ENCODE measurements at regions not wholly inside any gene's neighbourhood (a gene's known extent, or its start where the extent isn't known, plus 50 kb on each side); places are given as distances from the start of the nearest gene placed in this dataset.
A peak's percentile ranks its signal among the peaks of the same experiment; 100 is the strongest.

DNA sequence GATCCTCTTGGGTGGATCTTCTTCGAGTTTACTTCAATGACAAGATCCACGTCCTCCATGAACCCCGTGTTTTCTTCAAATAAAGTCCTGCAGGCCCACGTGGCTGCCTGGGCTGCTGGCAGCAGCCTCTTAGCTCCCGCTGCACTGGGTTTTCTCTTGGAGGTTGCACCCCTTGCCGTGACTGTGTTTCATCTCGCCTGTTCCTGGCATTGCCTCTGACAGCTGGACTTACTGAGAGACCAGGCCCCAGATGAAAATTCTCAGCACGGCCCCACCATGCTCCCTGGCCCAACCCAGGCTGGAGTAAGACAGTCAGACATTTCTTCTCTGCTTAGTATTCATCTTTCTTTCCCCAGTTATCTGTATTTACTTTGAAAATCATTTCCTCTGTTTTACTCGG is 274.8 kb upstream of the RUNX1 start:
- no peak for DNase-seq

DNA sequence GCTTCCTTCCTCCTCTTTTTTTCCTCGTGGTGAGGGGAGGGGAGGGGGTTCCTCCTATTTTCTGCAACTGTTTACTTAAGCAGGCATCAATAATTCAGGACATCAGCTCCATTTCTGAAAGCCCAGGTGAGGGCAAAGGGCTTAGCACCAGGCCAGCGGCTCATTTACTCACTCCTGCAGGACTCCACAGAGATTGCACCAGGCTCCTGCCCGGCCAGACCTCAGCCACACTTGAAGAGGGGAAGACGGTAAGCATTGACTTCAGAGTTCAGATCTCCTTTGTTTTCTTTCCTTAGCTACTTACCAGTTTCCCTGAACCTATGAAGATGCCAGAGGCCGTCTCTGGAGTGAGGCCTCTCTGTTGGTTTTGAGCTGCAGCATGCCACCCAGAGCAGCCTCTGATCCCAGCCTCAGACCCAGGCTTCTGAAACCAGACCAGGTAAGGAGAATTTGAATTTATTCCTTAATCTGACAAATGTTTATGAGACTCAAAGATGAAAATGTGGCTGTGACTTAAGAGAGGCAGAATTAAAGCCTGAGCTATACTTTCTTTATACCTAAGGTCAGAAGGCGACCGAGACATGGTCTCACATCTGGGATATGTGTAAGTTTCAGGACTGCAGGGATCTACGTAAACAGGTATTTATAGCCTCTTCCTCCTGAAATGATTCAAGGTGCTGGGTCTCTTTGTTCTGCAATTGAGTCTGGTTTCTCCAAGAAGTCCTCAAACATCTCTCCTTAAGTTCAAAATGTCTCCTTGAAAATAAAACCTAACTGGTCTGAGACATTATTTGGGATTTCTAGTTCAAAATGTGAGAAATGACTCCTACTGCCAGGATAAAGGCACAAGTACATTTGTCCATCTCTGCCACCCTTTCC is 272.5 kb upstream of the RUNX1 start:
- DNase-seq: no peak

DNA sequence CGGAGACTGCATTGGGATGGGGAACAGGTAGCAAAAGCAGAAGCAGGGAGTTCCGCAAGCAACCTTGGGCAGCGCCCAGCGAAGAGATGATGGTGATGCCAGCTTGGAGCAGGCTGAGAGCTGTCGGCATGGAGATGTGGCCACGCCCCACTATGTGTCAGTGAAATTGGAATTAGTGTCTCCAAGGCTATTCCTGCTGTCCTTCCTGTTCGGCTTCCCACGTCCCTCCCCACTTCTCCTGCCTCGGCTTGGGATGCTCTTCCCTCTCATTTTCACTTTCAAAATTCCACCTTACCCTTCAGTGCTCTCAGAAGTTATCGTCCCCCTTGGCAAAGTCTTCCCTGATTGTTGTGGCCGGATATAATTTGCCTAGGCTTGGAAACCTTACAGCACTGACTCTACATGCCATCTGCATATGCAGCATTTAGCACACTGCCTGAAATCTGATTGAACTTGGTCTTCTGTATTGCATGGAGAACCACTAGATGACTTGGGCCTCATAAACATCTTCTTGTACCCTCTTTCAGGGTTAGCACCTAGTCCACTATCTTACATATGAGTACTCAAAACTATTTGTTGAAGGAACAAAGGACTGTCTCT is 270.7 kb upstream of the RUNX1 start:
- no peak for DNase-seq

DNA sequence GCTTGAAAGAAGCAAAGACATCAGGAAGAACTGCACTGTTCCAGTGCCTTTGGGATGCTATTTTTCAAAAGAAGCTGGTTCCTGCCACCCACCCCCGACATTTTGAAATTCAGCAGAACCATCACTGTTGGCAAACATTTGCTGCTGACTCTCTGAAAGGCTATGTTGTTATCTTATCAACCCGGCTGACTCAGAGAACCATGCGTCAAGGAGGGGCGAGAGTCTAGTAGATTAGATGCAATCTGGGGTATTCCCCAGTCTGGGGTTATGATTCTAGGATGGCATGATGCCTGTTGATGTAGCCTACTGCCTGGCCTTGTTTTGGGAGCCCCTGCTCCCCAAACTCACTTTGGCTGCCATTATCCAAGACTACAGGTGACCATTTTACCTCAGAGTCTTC is 267.8 kb upstream of the RUNX1 start:
- DNase-seq: no peak

DNA sequence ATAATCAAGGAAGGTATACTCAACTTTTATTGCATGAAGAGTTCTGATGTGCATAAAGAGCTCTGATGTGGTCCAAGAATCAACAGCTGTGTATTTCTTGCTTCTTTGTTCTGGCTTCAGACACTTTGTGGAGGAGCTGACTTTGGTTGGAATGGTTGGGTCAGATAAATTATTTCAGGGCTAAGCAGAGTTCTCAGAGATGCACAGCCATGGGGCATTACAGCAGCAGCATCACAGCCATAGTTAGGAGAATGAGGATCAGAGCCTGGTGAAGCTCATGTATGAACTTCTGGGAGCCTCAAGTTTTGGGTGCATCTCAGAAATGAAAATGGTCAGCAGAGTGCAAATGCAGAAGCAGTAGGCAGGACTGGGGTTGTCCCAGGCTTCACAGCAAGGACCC is 267.4 kb upstream of the RUNX1 start:
- DNase-seq: no peak

DNA sequence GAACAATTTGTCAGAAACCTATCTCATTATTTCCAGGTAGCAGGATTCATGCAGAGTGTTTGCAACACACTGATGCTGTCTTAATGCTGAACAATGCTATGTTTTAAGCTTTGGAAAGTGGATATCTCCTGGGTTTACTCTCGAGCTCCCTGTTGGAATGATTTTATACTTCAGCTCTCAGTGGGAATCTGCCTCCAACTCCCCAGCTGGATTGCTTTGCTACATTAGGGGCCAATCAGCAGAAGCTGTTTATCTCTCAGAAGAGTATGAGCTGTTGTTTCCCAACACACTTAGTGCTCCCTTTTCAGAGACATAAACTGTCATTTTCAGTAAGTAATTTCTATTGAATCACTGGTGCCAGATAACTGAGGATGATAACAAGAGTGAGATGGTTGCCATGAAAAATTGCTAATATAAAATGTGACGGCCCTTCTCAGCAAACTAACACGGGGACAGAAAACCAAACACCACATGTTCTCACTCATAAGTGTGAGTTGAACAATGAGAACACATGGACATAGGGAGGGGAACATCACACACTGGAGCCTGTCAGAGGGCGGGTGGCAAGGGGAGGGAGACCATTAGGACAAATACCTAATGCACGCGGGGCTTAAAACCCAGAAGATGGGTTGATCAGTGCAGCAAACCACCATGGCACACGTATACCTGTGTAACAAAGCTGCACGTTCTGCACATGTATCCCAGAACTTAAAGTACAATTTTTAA is 265.9 kb upstream of the RUNX1 start:
- no peak for DNase-seq

DNA sequence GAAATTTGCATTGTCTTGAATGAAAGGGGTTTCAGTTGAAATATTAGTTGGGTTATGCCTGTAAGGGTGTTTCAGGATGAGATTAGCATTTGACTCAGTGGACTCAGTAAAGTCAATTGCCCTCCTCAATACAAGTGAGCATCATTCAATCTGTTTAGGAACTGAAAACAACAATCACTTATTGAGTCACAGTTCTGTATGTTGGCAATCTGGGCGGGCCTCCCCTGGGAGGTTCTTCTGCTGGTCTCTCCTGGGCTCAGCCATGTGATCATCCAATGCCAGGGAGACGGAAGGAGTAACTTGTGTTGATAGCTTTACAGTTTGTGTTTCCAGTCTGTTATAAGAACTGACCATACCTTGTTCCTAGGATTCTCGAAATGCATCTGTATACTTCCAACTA is 262.9 kb upstream of the RUNX1 start:
- DNase-seq: no peak

DNA sequence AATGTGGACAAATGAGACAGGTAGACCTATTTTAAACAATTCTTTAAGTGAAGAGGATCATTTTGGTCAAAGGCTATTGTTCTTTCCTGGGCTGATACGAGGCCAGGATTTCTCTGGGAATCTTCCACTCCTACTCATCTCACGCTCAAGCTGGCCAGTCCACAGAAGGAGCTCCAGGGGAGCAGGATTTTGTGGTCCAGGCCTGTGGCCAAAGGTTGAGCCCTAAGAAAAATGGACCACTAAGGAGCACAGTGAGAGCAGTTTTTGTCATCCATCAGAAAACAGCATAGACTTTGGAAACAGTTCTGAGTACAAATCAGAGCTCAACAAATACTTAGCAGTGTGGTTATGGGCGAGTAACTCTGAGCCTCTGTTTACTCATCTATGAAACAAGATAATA is 260.2 kb upstream of the RUNX1 start:
- no peak for DNase-seq

DNA sequence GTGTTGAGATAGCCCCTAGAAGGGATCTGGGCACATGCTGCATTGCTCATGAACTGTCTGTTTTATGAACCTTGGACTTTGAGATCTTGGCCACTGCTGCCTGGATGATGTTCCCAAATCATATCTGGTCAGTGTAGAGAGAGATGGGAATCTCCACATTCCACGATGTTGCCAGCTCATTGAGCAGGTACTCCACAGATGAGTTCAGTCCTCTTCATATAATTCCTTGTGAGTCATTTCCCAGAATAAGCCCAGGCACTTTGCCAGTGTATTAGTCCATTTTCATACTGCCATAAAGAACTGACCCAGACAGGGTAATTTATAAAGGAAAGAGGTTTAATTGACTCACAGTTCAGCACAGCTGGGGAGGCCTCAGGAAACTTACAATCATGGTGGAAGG is 254.0 kb upstream of the RUNX1 start:
- DNase-seq: no peak

DNA sequence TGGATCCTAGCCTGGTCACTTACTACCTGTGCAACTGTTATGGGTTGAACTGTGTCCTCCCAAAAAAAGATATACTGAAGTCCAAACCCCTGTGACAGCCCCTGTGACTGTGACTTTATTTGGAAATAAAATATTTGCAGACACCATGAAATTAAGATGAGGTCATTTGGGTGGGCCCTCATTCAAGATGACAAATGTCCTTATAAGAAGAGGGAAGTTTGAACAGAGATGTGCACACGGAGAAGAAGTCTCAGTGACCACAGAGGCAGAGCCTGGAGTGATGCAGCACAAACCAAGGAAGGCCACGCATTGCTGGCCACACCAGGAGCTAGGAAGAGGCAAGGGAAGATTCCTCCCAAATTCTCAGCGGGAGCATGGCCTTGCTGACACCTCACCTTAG is 249.7 kb upstream of the RUNX1 start:
- no peak for DNase-seq

DNA sequence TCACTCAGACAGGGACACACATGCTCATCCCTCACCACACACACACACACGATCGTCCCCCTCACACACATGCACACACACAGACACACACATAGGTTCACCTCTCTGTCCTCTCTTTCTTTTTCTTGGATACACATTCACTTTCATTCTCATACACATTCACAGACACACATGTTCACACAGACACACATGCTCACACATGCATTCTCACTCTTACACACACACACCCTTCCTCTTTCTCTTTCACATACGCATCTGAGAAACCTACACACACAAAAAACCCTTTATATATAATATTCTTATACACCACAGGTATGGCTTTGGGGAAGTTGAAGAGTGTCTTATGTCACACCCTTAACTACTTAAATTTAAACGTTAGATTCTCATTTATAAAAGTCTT is 248.6 kb upstream of the RUNX1 start:
- DNase-seq: no peak

DNA sequence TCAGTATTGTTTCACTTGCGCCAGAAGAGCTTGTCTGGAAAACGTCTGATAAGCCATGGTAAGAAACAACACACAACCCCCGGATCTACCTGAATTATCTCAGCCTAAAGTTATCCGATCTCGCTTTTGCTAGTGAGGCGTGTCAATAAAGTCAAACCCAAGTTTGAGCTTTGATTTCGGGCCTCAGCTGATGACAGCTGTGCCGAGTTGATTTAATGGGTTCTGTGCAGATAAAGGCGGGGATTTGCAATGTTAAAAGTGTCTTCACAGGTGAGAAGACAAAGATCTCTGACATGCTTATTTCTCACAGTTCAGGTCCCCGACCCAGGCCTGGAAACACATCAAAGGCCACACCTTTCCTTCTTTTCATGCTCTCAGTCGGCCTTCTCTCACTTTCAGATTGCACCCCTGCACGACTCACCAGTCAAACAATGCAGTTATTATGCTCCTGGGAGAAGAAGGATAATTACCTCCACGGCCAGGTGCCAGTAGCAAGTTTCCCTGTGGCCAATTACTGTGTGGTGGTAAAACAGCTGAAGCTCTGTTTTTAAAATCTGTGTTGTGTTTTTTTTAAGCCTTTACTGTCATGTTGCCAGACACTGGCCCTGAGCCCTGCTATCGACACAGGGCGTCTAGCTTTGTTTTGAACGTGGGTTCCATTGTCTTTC is 245.3 kb upstream of the RUNX1 start:
- peak; percentile 97 for DNase-seq

DNA sequence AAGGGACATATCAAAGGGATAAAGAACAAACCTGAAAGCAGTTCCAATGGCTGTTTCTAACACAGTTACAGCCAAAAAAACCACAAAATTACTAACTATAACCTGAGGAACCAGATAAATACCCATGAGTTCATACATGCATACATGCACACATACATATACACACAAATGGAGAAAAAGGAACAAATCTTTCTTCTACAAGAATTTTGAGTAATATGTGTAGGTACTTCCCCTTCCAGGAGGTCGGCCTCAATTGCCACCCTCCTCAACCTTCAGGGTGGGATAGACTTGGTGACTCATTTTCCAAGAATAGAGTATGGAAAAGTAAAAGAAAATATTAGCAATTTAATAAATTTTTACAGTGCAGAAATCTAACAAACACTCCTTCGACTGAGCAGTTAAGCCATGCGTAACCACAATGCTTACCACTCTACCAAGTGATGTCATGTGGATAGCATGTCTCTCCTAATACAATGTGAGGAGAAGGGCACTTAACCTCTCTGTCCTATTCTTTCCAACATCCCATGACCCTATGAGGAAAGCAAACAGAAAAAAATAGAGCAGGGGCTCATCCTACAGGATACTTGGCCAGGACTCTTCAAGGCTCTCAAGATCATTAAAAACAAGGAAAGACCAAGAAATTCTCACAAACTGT is 243.0 kb upstream of the RUNX1 start:
- no peak for DNase-seq

DNA sequence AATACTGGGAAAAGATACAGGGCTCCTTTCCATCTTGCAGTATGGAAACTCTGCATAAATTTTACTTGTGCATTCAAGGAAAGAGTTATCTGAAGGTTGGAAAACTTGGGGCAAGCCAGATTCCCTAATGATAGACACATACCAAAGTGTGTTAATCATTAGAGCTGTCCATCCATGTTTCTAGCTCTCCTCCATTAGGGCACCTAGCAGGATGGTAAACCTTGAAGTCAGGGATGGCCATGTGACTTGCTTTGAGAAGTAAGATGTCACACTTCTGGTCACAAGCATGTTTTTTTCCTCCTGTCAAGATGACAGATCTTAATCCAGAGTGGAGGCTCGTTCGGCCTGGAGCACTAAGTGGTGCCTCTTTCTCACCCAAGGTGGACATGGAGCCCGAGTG is 241.9 kb upstream of the RUNX1 start:
- DNase-seq: no peak

DNA sequence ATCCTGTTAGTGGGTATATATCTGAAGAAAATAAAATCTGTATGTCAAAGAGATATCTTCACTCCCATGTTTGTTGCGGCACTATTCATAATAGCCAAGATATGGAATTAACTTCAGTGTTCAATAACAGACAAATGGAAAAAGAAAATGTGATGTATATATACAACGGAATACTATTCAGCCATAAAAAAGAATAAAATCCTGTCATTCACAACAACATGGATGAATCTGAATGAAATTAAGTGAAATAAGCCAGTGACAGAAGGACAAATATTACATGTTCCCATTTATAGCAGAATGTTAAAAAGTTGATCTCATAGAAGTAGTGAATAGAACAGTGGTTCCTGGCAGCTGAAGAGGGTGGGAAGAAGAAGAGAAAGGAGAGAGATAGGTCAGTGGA is 239.1 kb upstream of the RUNX1 start:
- no peak for DNase-seq

DNA sequence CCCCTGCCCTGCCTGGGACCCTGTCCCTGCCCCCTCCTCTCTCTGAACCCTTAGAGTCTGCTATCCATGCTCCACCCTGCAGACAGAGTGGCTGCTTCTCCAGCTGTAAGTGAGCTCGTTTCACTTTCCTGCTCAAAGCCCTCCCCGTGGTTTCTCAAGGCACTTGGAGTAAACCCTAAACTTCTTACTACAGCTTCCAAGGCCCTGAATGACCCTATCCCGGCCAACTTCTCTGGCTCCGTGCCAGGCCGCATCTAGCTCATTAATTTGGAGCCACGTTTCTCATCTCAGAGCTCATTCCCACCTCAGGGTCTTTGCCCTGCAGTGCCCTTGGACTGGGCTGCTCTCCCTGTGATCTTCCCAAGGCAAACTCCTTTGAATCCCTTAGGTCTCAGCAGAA is 235.1 kb upstream of the RUNX1 start:
- DNase-seq: no peak

DNA sequence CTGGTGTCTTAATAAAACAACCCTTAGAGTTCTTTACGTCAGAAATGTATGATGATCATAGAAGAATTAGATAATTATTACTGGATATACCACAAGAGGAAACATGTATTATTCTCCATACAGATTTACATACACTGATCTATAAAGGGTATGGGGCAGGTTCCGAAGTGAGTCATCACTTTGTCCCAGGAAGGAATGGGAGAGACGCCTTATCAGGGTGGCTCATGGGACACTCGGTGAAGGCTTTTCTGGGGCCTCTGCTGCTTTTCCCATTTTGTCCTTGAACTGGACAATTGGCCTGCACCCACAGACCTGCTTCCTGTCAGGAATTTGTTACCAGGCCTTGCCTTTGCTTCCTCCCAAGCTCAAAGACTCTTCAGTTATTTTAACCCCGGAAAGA is 233.8 kb upstream of the RUNX1 start:
- DNase-seq: no peak

DNA sequence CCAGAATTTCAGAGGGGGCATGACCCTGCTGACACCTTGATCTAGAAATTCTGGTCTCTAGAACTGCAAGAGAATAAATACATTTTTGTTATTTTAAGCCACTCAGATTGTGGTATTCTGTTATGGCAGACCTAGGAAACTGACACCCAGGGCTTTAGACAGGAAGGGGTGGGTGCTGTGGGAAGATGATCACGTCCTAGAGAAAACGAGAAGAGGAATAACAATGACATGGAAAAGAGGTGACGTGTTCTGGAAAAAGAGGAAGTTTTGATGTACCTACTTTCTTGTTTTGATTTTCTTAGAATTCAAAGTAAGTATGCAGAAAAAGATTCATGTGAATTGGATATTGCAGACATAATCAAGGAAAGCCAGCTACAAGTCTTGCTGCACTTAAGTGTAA is 232.9 kb upstream of the RUNX1 start:
- DNase-seq: no peak

DNA sequence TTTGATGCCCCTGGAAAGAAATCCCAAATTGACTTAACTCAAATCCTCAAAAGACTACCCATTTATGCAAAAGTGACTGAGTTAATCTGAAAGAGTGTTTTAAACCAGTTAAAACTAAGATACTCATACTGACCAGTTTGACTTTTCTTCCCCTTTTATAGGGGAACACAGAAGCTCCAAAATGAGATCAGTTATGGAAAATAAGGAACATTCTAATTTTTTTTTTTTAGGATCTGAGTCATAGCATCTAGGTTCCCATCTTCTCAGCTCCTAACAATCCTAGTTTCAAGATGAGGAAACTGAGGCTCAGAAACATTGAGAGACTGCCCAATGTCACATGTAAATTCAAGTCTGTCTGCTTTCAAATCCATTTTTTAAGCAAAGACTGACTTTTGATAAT is 231.1 kb upstream of the RUNX1 start:
- no peak for DNase-seq

DNA sequence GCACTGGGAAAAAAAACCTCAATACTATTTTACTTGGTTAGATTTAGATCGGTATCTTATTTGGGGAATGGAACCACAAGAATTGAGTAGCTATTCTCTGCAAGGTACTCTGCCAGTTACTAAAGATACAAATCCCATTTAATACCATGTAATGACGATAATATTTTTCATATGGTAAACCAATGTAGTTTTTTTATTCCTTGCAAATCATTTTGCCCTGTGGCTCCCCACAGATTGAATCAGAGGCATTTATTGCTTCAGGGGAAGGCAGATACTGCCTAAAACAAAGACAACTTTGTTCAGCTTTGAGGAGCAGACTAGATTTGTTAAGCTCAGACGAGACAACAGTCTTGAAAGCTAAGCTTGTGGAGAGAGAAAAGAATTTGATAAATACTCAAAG is 226.7 kb upstream of the RUNX1 start:
- DNase-seq: no peak

DNA sequence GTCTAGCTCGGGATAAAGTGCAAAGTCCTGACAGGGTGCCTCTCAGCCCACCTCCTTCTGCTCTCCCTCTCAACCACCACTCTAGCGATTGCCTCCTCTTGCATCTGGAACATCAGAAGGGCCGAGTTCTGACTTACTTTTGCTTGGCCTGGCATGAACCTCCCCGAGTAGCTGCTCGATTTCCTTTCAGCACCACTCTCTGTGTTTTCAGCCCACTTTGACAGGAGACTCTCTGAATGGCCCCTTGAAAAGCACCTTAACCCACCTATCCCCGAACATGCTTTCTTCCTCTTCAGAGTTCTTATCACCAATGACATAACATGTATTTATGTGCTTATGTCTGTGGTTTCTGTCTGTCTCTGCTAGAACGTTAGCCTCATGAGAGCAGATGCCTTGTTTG is 225.8 kb upstream of the RUNX1 start:
- no peak for DNase-seq

DNA sequence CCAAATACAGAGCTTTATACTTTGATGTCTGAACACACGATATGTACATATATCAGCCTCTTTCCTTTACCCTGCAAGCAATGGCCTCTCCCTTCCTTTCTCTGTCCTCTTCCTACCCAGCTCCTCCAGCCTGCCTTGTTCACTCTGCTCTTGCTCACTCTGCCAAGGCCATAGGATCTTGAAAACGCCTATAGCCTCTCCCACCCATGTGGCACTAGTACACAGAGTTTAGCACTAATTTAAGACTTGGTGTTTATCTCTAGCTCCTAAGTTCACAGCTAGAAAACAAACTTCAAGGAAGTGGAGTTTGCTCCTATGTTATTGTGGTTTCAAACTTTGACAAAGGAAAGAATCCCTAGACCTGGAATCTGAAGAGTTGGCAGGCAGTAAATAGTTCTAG is 225.0 kb upstream of the RUNX1 start:
- peak; percentile 34 for DNase-seq

DNA sequence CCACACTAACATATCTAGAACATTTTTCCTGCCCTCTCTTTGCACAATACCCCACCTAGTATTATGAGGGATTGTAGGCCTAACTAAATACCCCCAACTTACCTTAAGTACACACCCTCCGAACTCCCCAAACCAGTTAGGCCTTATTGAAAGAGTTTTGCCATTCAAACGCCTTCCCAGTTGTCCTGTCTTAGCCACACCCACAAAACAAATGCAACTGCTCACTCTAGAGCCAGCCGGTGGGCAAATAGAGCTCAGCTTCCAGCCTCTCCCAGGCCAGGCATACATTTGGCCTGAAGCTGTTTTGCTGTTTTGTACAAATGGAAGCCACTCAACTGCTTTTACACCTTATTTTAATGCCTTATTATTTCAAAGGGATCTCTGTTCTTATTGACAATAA is 224.2 kb upstream of the RUNX1 start:
- DNase-seq: peak; percentile 82
